Loucy (cell line): ENCODE measurements at regions not wholly inside any gene's neighbourhood (a gene's known extent, or its start where the extent isn't known, plus 50 kb on each side); places are given as distances from the start of the nearest gene placed in this dataset.

Experiments used
- H2AFZ ChIP-seq: fragments of 200-600 bp; sonication (generic); 2 replicates; pipeline ENCODE4 v1.6.0; 2016; ENCODE audit warnings: antibody characterized with exemption, mild to moderate bottlenecking, low read length, moderate library complexity
- H3F3A ChIP-seq: fragments of 200-600 bp; 2 replicates; pipeline ENCODE4 v1.6.0; 2016; ENCODE audit warnings: antibody characterized with exemption, low read depth, mild to moderate bottlenecking
- H3K27me3 ChIP-seq: fragments of 200-600 bp; sonication (generic); 2 replicates; pipeline ENCODE4 v1.6.1; 2014; ENCODE audit warnings: low read length, mild to moderate bottlenecking; ENCODE audit not compliant: insufficient read depth, poor library complexity, severe bottlenecking
- H3K36me3 ChIP-seq: fragments of 200-600 bp; sonication (generic); 2 replicates; pipeline ENCODE4 v1.6.1; 2016; ENCODE audit warnings: low read length; ENCODE audit not compliant: insufficient read depth
- H3K4me1 ChIP-seq: fragments of 200-600 bp; sonication (generic); 2 replicates; pipeline ENCODE4 v1.5.1; 2014; ENCODE audit warnings: low read length, mild to moderate bottlenecking; ENCODE audit not compliant: insufficient read depth, poor library complexity, severe bottlenecking
- H3K4me2 ChIP-seq: fragments of 200-600 bp; sonication (generic); 2 replicates; pipeline ENCODE4 v1.6.0; 2014; ENCODE audit warnings: antibody characterized with exemption, low read length, low read depth, mild to moderate bottlenecking; ENCODE audit not compliant: poor library complexity, severe bottlenecking
- H3K4me3 ChIP-seq: fragments of 200-600 bp; sonication (generic); 2 replicates; pipeline ENCODE4 v1.5.1; 2014; ENCODE audit warnings: low read length, mild to moderate bottlenecking, mixed read lengths; ENCODE audit not compliant: poor library complexity, severe bottlenecking
- H3K79me2 ChIP-seq: fragments of 200-600 bp; sonication (generic); 2 replicates; pipeline ENCODE4 v1.6.1; 2014; ENCODE audit warnings: low read length; ENCODE audit not compliant: insufficient read depth
- H3K9ac ChIP-seq: fragments of 200-600 bp; sonication (generic); 2 replicates; pipeline ENCODE4 v1.6.0; 2014; ENCODE audit warnings: mild to moderate bottlenecking, low read depth, low read length, moderate library complexity; ENCODE audit not compliant: poor library complexity, severe bottlenecking
- H3K9me2 ChIP-seq: fragments of 200-600 bp; sonication (generic); replicated peaks from 2 replicates; pipeline ENCODE4 v1.6.1; 2016; ENCODE audit warnings: low read depth, low read length, mixed read lengths
- H3K9me3 ChIP-seq: fragments of 200-600 bp; sonication (generic); 2 replicates; pipeline ENCODE4 v1.6.1; 2014; ENCODE audit warnings: mild to moderate bottlenecking, antibody characterized with exemption, low read length, low read depth; ENCODE audit not compliant: insufficient read depth
- H4K20me1 ChIP-seq: fragments of 200-600 bp; sonication (generic); 2 replicates; pipeline ENCODE4 v1.6.0; 2014; ENCODE audit warnings: antibody characterized with exemption, low read length, mild to moderate bottlenecking; ENCODE audit not compliant: insufficient read depth, poor library complexity, severe bottlenecking
- EZH2phosphoT487 ChIP-seq: fragments of 200-600 bp; IDR thresholded peaks from 2 replicates; pipeline ENCODE4 v1.6.1; 2018; ENCODE audit warnings: antibody characterized with exemption, mild to moderate bottlenecking, moderate library complexity, borderline replicate concordance
- TF ChIP-seq, protein P1 (sequence below): fragments of 200-600 bp; sonication (generic); conservative IDR thresholded peaks from 2 replicates; pipeline ENCODE4 v1.5.1; 2014; ENCODE audit warnings: mild to moderate bottlenecking, antibody characterized with exemption, low read length

- TF ChIP-seq, protein P1, sequence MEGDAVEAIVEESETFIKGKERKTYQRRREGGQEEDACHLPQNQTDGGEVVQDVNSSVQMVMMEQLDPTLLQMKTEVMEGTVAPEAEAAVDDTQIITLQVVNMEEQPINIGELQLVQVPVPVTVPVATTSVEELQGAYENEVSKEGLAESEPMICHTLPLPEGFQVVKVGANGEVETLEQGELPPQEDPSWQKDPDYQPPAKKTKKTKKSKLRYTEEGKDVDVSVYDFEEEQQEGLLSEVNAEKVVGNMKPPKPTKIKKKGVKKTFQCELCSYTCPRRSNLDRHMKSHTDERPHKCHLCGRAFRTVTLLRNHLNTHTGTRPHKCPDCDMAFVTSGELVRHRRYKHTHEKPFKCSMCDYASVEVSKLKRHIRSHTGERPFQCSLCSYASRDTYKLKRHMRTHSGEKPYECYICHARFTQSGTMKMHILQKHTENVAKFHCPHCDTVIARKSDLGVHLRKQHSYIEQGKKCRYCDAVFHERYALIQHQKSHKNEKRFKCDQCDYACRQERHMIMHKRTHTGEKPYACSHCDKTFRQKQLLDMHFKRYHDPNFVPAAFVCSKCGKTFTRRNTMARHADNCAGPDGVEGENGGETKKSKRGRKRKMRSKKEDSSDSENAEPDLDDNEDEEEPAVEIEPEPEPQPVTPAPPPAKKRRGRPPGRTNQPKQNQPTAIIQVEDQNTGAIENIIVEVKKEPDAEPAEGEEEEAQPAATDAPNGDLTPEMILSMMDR: no peak
- no peak for TF ChIP-seq EZH2phosphoT487
- no peaks in the 10 kb centered on the region for H3K79me2 ChIP-seq
- no peaks in the 10 kb centered on the region for H3K36me3 ChIP-seq
- H3K4me2 ChIP-seq: no peak overlapping the region
- peak overlapping the region; percentile 25; the same call in 1 of the 2 replicates for H2AFZ ChIP-seq
- H4K20me1 ChIP-seq: no peaks in the 10 kb centered on the region
- H3K9me2 ChIP-seq: no peaks in the 10 kb centered on the region
- no peaks in the 10 kb centered on the region for H3K27me3 ChIP-seq
- no peak overlapping the region for H3K9ac ChIP-seq
- H3K4me1 ChIP-seq: peaks cover 25% of the 10 kb centered on the region
- no peaks in the 10 kb centered on the region for H3K9me3 ChIP-seq
- no peak overlapping the region for H3K4me3 ChIP-seq
- no peaks in the 10 kb centered on the region for H3F3A ChIP-seq
These were observed 90.4 kb downstream of the CD164 start for GRCh38 chr6:109291902-109292301.

DNA sequence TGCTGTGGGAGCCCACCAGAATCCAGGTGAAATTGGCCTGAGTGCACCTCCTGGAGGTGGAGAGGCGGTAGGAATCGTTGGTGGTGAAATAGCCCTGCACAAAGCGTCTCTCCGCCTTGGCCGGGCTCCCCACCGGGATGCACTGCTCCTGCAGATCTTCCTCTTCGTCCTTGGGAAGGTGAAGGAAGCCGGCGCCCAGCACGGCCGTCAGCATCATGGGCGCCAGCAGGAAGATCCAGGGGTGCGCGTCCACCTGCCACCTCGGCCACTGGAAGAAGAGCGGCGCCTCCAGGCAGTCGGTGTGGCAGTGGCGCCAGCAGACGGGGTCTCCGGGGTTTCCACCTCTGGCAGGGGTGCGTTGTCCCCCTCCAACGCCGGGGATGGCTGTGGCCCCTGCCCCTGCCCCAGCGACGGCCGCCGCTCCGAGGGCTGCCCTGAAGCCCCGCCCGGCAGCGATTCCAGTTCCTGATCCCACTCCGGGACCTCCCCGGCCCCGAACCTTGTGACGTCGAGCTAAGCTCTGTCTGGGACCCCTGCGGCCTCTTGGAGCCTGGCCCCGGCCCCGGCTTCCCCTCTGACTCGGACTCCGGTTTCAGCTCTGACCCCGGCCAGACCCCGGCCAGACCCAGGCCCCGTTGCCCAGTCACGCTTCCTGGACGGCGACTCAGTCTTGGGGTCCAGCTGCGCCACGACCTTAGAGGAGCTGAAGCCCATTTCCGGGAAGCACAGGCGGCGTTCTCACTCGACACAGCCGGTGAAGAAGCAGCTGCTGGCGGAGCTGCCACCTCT is 91.9 kb downstream of the CD164 start:
- H3K4me2 ChIP-seq: no peak overlapping the region
- no peaks in the 10 kb centered on the region for H4K20me1 ChIP-seq
- no peak overlapping the region for H3K9ac ChIP-seq
- no peaks in the 10 kb centered on the region for H3K9me2 ChIP-seq
- TF ChIP-seq, protein P1: no peak
- TF ChIP-seq EZH2phosphoT487: no peak
- H3K79me2 ChIP-seq: no peaks in the 10 kb centered on the region
- H3K4me3 ChIP-seq: no peak overlapping the region
- H3K4me1 ChIP-seq: peaks cover 14% of the 10 kb centered on the region
- H3F3A ChIP-seq: no peaks in the 10 kb centered on the region
- H3K27me3 ChIP-seq: no peaks in the 10 kb centered on the region
- H3K36me3 ChIP-seq: no peaks in the 10 kb centered on the region
- H3K9me3 ChIP-seq: no peaks in the 10 kb centered on the region
- H2AFZ ChIP-seq: no peak overlapping the region

DNA sequence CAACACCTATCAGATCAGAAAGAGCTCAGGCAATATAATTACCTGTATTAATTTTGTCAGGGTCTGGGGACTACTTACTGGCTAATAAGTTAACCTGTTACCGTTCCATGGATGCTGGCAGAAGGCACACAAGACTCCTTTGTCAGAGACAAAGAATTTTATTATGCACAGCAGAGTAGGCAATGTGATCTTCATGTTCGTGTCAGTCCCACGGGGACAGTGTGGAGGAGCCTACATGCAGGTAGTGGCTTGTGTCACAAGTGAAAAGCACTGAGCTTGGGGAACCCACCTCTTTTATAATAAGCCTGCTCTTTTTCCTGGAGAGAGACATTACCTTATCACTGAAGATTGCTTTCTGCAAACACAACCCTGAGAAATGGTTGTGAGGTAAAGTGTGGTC is 96.9 kb downstream of the CD164 start:
- H2AFZ ChIP-seq: no peak overlapping the region
- TF ChIP-seq, protein P1: no peak
- no peak for TF ChIP-seq EZH2phosphoT487

More for the DNA sequence above, 96.9 kb downstream of the CD164 start:
- H3K4me3 ChIP-seq: no peak overlapping the region
- H3K27me3 ChIP-seq: no peaks in the 10 kb centered on the region
- no peak overlapping the region for H3K9ac ChIP-seq
- H3K4me1 ChIP-seq: no peaks in the 10 kb centered on the region
- H3F3A ChIP-seq: no peaks in the 10 kb centered on the region
- H3K9me3 ChIP-seq: no peaks in the 10 kb centered on the region
- H4K20me1 ChIP-seq: no peaks in the 10 kb centered on the region
- H3K9me2 ChIP-seq: no peaks in the 10 kb centered on the region
- no peaks in the 10 kb centered on the region for H3K79me2 ChIP-seq
- no peak overlapping the region for H3K4me2 ChIP-seq
- no peaks in the 10 kb centered on the region for H3K36me3 ChIP-seq
